Motor neuron (in vitro differentiated cells): ENCODE measurements at regions not wholly inside any gene's neighbourhood (a gene's known extent, or its start where the extent isn't known, plus 50 kb on each side); places are given as distances from the start of the nearest gene placed in this dataset.

Source experiments
- ATAC-seq, 8 experiments: fragments of 200-7000 bp; cut with Tn5 transposase; replicated peaks in 6 of 8; 2 replicates each; pipeline ENCODE4 v1.8.0; 2021; ENCODE audit warnings: mild to moderate bottlenecking in 8 of 8, moderate library complexity in 8 of 8
- H3K27ac ChIP-seq, 2 donors: fragments of 250-450 bp; sonication (Bioruptor Pico); 2 replicates each; pipeline ENCODE4 v1.9.0; 2021; ENCODE audit warnings: antibody characterized with exemption in 2 of 2, mild to moderate bottlenecking in 2 of 2, moderate library complexity in 1 of 2
- H3K4me1 ChIP-seq, 2 donors: fragments of 250-450 bp; sonication (Bioruptor Pico); replicated peaks in 1 of 2; 2 replicates each; pipeline ENCODE4 v1.6.1; 2021; ENCODE audit warnings: antibody characterized with exemption in 2 of 2, mild to moderate bottlenecking in 2 of 2, moderate library complexity in 1 of 2
- H3K4me3 ChIP-seq, 5 donors: fragments of 250-450 bp; sonication (Bioruptor Pico); 2 replicates each; pipeline ENCODE4 v1.9.0; 2021; ENCODE audit warnings: antibody characterized with exemption in 5 of 5, mild to moderate bottlenecking in 5 of 5, moderate library complexity in 4 of 5
- WGBS, 10 experiments: fragments of 450-650 bp; shearing (Covaris generic); methylation state at CpG; one replicate each; pipeline ENCODE4 v1.0.0; 2022; 5-methylcytosine and 5-hydroxymethylcytosine counted together
- in situ Hi-C, 9 experiments: fragments of 400-800 bp; cut with MboI; loops; one replicate each; pipeline ENCODE4 v1.15.0; 2021; ENCODE audit warnings: low sequenced_read_pairs in 9 of 9, low pct_unique_long_range_greater_than_20kb in 2 of 9; ENCODE audit not compliant: unreplicated experiment in 9 of 9

GRCh38 chr2:47656715-47657600, 86.2 kb upstream of the KCNK12 start:
- WGBS, 10 experiments = 41 to 100% (median 94%) methylated on average over 1 to 8 of the region's 8 CpGs
- ATAC-seq = no peak

GRCh38 chr2:47655563-47655880, 84.7 kb upstream of the KCNK12 start:
- Histone ChIP-seq H3K4me1 (peaks cover 6 to 25% of the 10 kb centered on the region in 2 donors), H3K27ac (no peak overlapping the region), H3K4me3 (no peak overlapping the region)
- 60 to 100% (median 68%) methylated on average over 1 of the region's 2 CpGs; no CpG with 5 or more reads in 6 of the 10 experiments for WGBS, 10 experiments
- ATAC-seq = no peak
- in situ Hi-C loops = loop anchor here in 1 of 9 experiments (25.0 kb wide), 1 partner anchor 218 kb away; no protein-coding TSS in a partner anchor

More at GRCh38 chr2:47656715-47657600, 86.2 kb upstream of the KCNK12 start:
- in situ Hi-C loops = loop anchor here in 1 of 9 experiments (25.0 kb wide), 1 partner anchor 220 kb away; no protein-coding TSS in a partner anchor
- Histone ChIP-seq H3K4me3 (no peak overlapping the region), H3K4me1 (peaks cover 6 to 20% of the 10 kb centered on the region in 2 donors), H3K27ac (no peak overlapping the region)

GRCh38 chr2:47654790-47655562, 84.2 kb upstream of the KCNK12 start:
- Histone ChIP-seq H3K4me3 (no peak overlapping the region), H3K27ac (no peak overlapping the region), H3K4me1 (peaks cover 6 to 25% of the 10 kb centered on the region in 2 donors)
- WGBS, 10 experiments = 12 to 63% (median 33%) methylated on average over 3 to 12 of the region's 15 CpGs; no CpG with 5 or more reads in 2 of the 10 experiments
- peak in 6 of 8 experiments; percentile 6 to 47 (median 16) for ATAC-seq
- in situ Hi-C loops = loop anchor here in 1 of 9 experiments (25.0 kb wide), 1 partner anchor 218 kb away; no protein-coding TSS in a partner anchor

- in situ Hi-C loops = loop anchor here in 1 of 9 experiments (25.0 kb wide), 1 partner anchor 217 kb away; no protein-coding TSS in a partner anchor
- Histone ChIP-seq H3K4me3 (no peak overlapping the region), H3K27ac (no peak overlapping the region), H3K4me1 (peaks cover 6 to 25% of the 10 kb centered on the region in 2 donors)
- peak; percentile 18 to 91 (median 83) for ATAC-seq
- WGBS, 10 experiments = 47 to 100% (median 65%) methylated on average over 1 to 13 of the region's 20 CpGs; no CpG with 5 or more reads in 1 of the 10 experiments
These were observed 83.4 kb upstream of the KCNK12 start for GRCh38 chr2:47653902-47654789.

GRCh38 chr2:47653036-47653435, 82.3 kb upstream of the KCNK12 start:
- WGBS, 10 experiments = 42 to 100% (median 70%) methylated on average over 1 to 6 of the region's 6 CpGs; no CpG with 5 or more reads in 4 of the 10 experiments
- ATAC-seq = no peak
- no peak overlapping the region for H3K27ac ChIP-seq
- in situ Hi-C loops = loop anchor here in 1 of 9 experiments (25.0 kb wide), 1 partner anchor 216 kb away; no protein-coding TSS in a partner anchor
- peaks cover 6 to 25% of the 10 kb centered on the region in 2 donors for H3K4me1 ChIP-seq
- no peak overlapping the region for H3K4me3 ChIP-seq

GRCh38 chr2:47652061-47652690, 81.4 kb upstream of the KCNK12 start:
- Histone ChIP-seq H3K4me3 (no peak overlapping the region), H3K4me1 (peaks cover 6 to 25% of the 10 kb centered on the region in 2 donors), H3K27ac (no peak overlapping the region)
- WGBS, 10 experiments = 59 to 100% (median 79%) methylated on average over 1 to 10 of the region's 10 CpGs; no CpG with 5 or more reads in 1 of the 10 experiments
- in situ Hi-C loops = loop anchor here in 1 of 9 experiments (25.0 kb wide), 1 partner anchor 215 kb away; no protein-coding TSS in a partner anchor
- ATAC-seq = peak in 1 of 8 experiments; percentile 72

- no peak overlapping the region for H3K4me3 ChIP-seq
- ATAC-seq = peak in 2 of 8 experiments; percentile 29 to 77
- H3K27ac ChIP-seq = no peak overlapping the region
- WGBS, 10 experiments = 0 to 100% (median 44%) methylated on average over 1 to 3 of the region's 5 CpGs; no CpG with 5 or more reads in 4 of the 10 experiments
- in situ Hi-C loops = loop anchor here in 1 of 9 experiments (25.0 kb wide), 1 partner anchor 214 kb away; no protein-coding TSS in a partner anchor
- peaks cover 6 to 25% of the 10 kb centered on the region in 2 donors for H3K4me1 ChIP-seq
These were observed 80.5 kb upstream of the KCNK12 start for GRCh38 chr2:47651296-47651695.

GRCh38 chr2:47650001-47650535, 79.3 kb upstream of the KCNK12 start:
- Histone ChIP-seq H3K4me1 (peaks cover 6 to 25% of the 10 kb centered on the region in 2 donors), H3K27ac (no peak overlapping the region), H3K4me3 (no peak overlapping the region)
- in situ Hi-C loops = loop anchor here in 1 of 9 experiments (25.0 kb wide), 1 partner anchor 213 kb away; no protein-coding TSS in a partner anchor
- WGBS, 10 experiments = 0 to 100% (median 69%) methylated on average over 2 to 8 of the region's 9 CpGs; no CpG with 5 or more reads in 2 of the 10 experiments
- ATAC-seq = no peak

GRCh38 chr2:47645246-47645645, 74.5 kb upstream of the KCNK12 start:
- no peak for ATAC-seq
- Histone ChIP-seq H3K4me3 (no peak overlapping the region), H3K27ac (no peak overlapping the region), H3K4me1 (no peaks in the 10 kb centered on the region)
- in situ Hi-C loops = no loop called here
- WGBS, 10 experiments = 67 to 100% methylated on average over 1 of the region's 1 CpG; no CpG with 5 or more reads in 8 of the 10 experiments

- in situ Hi-C loops = no loop called here
- Histone ChIP-seq H3K27ac (no peak overlapping the region), H3K4me1 (peaks cover 0 to 4% of the 10 kb centered on the region in 2 donors), H3K4me3 (no peak overlapping the region)
- 50 to 100% (median 51%) methylated on average over 1 to 4 of the region's 4 CpGs; no CpG with 5 or more reads in 5 of the 10 experiments for WGBS, 10 experiments
- no peak for ATAC-seq
These were observed 73.6 kb upstream of the KCNK12 start for GRCh38 chr2:47644351-47644750.

GRCh38 chr2:47641366-47641765, 70.6 kb upstream of the KCNK12 start:
- H3K4me1 ChIP-seq = peaks cover 12 to 14% of the 10 kb centered on the region in 2 donors
- no peak overlapping the region for H3K27ac ChIP-seq
- in situ Hi-C loops = no loop called here
- ATAC-seq = no peak
- H3K4me3 ChIP-seq = no peak overlapping the region
- 9 to 67% (median 53%) methylated on average over 2 of the region's 2 CpGs; no CpG with 5 or more reads in 1 of the 10 experiments for WGBS, 10 experiments
